ENCODE measurements at regions not wholly inside any gene's neighbourhood (a gene's known extent, or its start where the extent isn't known, plus 50 kb on each side); places are given as distances from the start of the nearest gene placed in this dataset.

DNA sequence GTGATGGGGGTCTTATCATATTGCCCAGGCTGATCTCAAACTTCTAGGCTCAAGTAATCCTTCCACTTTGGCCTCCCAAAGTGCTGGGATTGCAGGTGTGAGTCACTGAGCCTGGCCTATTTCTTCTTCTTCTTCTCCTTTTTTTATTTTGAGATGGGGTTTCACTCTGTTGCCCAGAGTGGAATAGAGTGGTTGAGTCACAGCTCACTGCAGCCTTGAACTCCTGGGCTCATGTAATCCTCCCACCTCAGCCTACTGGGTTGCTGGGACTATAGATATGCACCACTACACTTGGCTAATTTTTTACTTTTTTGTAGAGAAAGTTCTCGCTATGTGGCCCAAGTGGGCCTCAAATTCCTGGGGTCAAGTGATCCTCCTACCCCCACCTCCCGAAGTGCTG, 124.3 kb downstream of the SKIDA1 start:
- no peak for TF ChIP-seq EZH2 (IDR thresholded peaks at IDR 0.05; ENCODE audit: low read length, missing control alignments)
- TF ChIP-seq, protein P1, sequence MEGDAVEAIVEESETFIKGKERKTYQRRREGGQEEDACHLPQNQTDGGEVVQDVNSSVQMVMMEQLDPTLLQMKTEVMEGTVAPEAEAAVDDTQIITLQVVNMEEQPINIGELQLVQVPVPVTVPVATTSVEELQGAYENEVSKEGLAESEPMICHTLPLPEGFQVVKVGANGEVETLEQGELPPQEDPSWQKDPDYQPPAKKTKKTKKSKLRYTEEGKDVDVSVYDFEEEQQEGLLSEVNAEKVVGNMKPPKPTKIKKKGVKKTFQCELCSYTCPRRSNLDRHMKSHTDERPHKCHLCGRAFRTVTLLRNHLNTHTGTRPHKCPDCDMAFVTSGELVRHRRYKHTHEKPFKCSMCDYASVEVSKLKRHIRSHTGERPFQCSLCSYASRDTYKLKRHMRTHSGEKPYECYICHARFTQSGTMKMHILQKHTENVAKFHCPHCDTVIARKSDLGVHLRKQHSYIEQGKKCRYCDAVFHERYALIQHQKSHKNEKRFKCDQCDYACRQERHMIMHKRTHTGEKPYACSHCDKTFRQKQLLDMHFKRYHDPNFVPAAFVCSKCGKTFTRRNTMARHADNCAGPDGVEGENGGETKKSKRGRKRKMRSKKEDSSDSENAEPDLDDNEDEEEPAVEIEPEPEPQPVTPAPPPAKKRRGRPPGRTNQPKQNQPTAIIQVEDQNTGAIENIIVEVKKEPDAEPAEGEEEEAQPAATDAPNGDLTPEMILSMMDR (conservative IDR thresholded peaks at IDR 0.05 in 1 of 2, IDR thresholded peaks at IDR 0.05 in 1 of 2; ENCODE audit: low read depth in 1 of 2, low read length in 2 of 2) = no peak
